Tibial nerve (tissue), 4 donors: ENCODE measurements at regions not wholly inside any gene's neighbourhood (a gene's known extent, or its start where the extent isn't known, plus 50 kb on each side); places are given as distances from the start of the nearest gene placed in this dataset.

Source experiments
- DNase-seq, 2 donors: peaks; one replicate each; pipeline ENCODE4 v3.0.0-alpha.2; 2019; ENCODE audit warnings: low spot score in 2 of 2
- H3K27ac ChIP-seq, 4 donors: fragments of 200-600 bp; sonication (generic) in 3 of 4; one replicate each; pipeline ENCODE4 v1.5.1; 2017 to 2019; ENCODE audit warnings: mild to moderate bottlenecking in 1 of 4
- H3K27me3 ChIP-seq, 2 donors: fragments of 200-600 bp; sonication (generic) in 1 of 2; one replicate each; pipeline versions ENCODE4 v1.5.1 to v1.6.0; 2017 to 2019
- H3K36me3 ChIP-seq, 3 donors: fragments of 200-600 bp; sonication (generic); one replicate each; pipeline ENCODE4 v1.5.1; 2018 to 2019
- H3K4me1 ChIP-seq, 4 donors: fragments of 200-600 bp; sonication (generic) in 3 of 4; one replicate each; pipeline ENCODE4 v1.5.1; 2017 to 2019
- H3K4me3 ChIP-seq, 4 donors: fragments of 200-600 bp; sonication (generic) in 3 of 4; one replicate each; pipeline ENCODE4 v1.5.1; 2017 to 2019; ENCODE audit warnings: mild to moderate bottlenecking in 1 of 4, moderate library complexity in 1 of 4
- H3K9me3 ChIP-seq, 4 donors: fragments of 200-600 bp; sonication (generic) in 3 of 4; one replicate each; pipeline ENCODE4 v1.5.1; 2017 to 2019
- EP300 ChIP-seq, 2 donors: sonication (generic); formaldehyde crosslinking; IDR thresholded peaks; one replicate each; pipeline ENCODE4 v1.6.1; 2017; ENCODE audit warnings: antibody characterized with exemption in 2 of 2, mild to moderate bottlenecking in 1 of 2
- POLR2A ChIP-seq, 2 donors: fragments of 450-650 bp; IDR thresholded peaks; one replicate each; pipeline ENCODE4 v1.6.1; 2017; ENCODE audit warnings: antibody characterized with exemption in 2 of 2, mild to moderate bottlenecking in 2 of 2, moderate library complexity in 2 of 2
- WGBS, 2 donors: methylation state at CpG; one replicate each; pipeline ENCODE4 v1.1.5; 2018; 5-methylcytosine and 5-hydroxymethylcytosine counted together
- TF ChIP-seq, protein P1 (sequence below), 5 experiments: fragments of 200-600 bp in 3 of 5; fragments of 450-650 bp in 2 of 5; sonication (generic) in 3 of 5; IDR thresholded peaks; one replicate each; pipeline ENCODE4 v1.5.1; 2016 to 2019; ENCODE audit warnings: antibody characterized with exemption in 5 of 5, mild to moderate bottlenecking in 3 of 5, moderate library complexity in 2 of 5

DNA sequence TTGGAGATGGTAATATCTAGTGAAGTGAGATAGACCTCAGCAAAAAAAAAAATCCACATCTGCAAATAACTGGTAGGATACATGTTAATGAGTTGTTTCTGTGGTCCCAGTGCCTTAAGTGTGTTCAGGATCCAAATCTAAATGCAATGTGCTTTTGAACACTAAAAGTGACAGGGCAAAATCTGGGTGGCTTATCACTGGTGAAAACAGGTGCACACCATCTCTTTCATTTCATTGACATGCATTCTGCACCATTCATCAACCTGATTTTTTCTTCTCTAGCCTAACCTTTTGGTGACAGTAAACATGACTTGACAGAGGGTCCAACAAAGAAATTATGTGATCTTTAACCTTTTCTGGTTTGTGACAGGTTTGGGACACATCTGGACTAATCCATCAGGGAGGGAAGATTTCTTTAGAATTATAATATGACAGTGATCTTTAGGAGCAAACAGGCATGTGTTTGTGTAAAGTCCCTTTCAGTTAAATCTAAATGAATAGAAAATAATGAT lies 201.6 kb upstream of the NEGR1 start:
- Histone ChIP-seq H3K27ac (no peak overlapping the region), H3K36me3 (no peaks in the 10 kb centered on the region), H3K4me3 (no peak overlapping the region), H3K4me1 (no peaks in the 10 kb centered on the region), H3K27me3 (no peaks in the 10 kb centered on the region), H3K9me3 (peaks cover 0 to 12% (median 0%) of the 10 kb centered on the region in 4 donors)
- TF ChIP-seq EP300 (IDR thresholded peaks at IDR 0.05), result no peak
- TF ChIP-seq POLR2A (IDR thresholded peaks at IDR 0.05), result no peak
- TF ChIP-seq, protein P1, sequence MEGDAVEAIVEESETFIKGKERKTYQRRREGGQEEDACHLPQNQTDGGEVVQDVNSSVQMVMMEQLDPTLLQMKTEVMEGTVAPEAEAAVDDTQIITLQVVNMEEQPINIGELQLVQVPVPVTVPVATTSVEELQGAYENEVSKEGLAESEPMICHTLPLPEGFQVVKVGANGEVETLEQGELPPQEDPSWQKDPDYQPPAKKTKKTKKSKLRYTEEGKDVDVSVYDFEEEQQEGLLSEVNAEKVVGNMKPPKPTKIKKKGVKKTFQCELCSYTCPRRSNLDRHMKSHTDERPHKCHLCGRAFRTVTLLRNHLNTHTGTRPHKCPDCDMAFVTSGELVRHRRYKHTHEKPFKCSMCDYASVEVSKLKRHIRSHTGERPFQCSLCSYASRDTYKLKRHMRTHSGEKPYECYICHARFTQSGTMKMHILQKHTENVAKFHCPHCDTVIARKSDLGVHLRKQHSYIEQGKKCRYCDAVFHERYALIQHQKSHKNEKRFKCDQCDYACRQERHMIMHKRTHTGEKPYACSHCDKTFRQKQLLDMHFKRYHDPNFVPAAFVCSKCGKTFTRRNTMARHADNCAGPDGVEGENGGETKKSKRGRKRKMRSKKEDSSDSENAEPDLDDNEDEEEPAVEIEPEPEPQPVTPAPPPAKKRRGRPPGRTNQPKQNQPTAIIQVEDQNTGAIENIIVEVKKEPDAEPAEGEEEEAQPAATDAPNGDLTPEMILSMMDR (IDR thresholded peaks at IDR 0.05), result no peak
- DNase-seq, result no peak

DNA sequence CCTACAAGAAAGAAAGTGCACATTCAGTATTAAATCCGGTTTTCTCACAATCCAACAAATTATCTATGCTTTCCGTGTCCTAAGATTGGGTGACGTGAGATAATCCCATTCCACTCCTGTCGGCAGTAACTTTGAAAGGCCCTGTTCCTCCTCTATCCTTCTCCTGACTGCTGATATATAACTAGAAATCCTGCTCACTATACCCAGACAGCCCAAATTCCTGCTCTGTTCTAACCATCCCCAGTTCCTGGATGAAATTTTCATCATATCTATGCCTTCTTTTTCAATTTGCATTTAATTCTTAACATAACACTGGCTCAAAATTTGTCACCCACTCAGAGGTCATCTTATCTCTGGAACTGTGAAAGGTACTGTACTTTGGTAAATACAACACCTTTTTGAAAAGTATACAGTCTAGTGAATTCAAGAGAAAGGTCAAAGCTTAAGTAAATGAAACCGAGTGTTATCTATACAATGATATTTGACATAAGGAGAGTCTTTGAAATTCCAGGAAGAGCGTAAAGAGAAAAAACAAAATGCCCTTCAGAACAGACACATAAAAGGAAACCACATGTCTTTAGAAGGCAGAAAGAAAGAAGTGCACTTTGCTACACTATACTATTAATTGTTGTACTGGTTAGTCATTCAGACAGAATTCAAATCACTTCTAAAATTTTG lies 200.5 kb upstream of the NEGR1 start:
- TF ChIP-seq POLR2A (IDR thresholded peaks at IDR 0.05), result no peak
- TF ChIP-seq, protein P1 (IDR thresholded peaks at IDR 0.05), result no peak
- TF ChIP-seq EP300 (IDR thresholded peaks at IDR 0.05), result no peak
- WGBS, 2 donors, result 81% methylated on average over 6 of the region's 6 CpGs
- DNase-seq, result no peak
- no peak overlapping the region for H3K4me3 ChIP-seq
- no peaks in the 10 kb centered on the region for H3K36me3 ChIP-seq
- peaks cover 0 to 12% (median 0%) of the 10 kb centered on the region in 4 donors for H3K9me3 ChIP-seq
- no peaks in the 10 kb centered on the region for H3K27me3 ChIP-seq
- H3K4me1 ChIP-seq, result no peaks in the 10 kb centered on the region
- no peak overlapping the region for H3K27ac ChIP-seq

DNA sequence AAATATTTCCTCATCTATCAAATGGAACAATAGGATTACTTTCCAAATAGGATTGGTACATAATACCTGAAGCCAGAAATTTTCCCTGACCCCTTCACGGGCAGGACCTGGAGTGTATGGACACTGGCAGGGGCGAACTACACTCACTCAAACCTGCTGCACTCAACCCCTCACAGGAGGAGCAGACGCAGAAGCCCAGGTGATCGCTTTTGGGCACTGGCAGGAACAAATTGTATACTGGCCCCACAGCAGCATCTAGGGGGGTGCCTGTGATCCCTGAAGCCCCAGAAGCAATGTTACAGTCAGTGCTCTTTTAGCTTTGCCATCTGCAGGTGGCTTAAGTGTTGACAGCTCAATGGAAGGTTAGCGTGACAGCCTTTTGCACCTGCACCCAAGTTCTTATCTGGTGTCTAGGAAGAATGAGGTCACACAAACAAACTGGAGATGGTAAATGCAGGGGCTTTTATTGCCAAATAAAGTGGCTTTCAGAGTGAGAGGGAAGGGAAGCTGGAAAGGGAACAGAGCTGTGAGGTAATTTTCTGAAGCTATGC lies 199.2 kb upstream of the NEGR1 start:
- Histone ChIP-seq H3K36me3 (no peaks in the 10 kb centered on the region), H3K27me3 (no peaks in the 10 kb centered on the region), H3K4me1 (no peaks in the 10 kb centered on the region), H3K27ac (no peak overlapping the region), H3K4me3 (no peak overlapping the region), H3K9me3 (peaks cover 0 to 12% (median 0%) of the 10 kb centered on the region in 4 donors)
- TF ChIP-seq POLR2A (IDR thresholded peaks at IDR 0.05), result no peak
- TF ChIP-seq EP300 (IDR thresholded peaks at IDR 0.05), result no peak
- TF ChIP-seq, protein P1 (IDR thresholded peaks at IDR 0.05), result no peak
- 93 to 96% methylated on average over 5 of the region's 5 CpGs for WGBS, 2 donors
- DNase-seq, result no peak

DNA sequence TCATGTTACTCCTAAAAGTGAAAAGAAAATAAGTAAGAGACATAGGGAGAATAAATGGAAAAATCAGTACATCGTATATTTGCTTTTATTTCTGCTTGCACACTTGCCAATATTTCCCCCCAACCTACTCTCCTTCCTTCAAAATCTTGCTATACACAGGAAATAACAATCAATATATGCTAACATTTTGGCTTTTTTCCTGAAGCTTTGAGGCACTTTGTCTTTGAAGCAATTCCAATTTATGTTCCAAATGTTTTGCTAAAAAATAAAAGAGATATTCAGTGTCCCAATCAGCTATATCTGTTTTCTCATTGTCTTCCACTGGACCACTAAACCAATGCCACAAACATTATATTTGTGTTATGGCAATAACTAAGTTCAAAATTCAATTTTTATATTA lies 184.0 kb upstream of the NEGR1 start:
- Histone ChIP-seq H3K9me3 (no peaks in the 10 kb centered on the region), H3K4me1 (no peaks in the 10 kb centered on the region), H3K27ac (no peak overlapping the region), H3K36me3 (no peaks in the 10 kb centered on the region), H3K4me3 (no peak overlapping the region), H3K27me3 (no peaks in the 10 kb centered on the region)
- 65 to 71% methylated on average over 1 of the region's 1 CpG for WGBS, 2 donors
- no peak for DNase-seq
- TF ChIP-seq EP300 (IDR thresholded peaks at IDR 0.05) (no peak), POLR2A (IDR thresholded peaks at IDR 0.05) (no peak)
- TF ChIP-seq, protein P1 (IDR thresholded peaks at IDR 0.05), result no peak

DNA sequence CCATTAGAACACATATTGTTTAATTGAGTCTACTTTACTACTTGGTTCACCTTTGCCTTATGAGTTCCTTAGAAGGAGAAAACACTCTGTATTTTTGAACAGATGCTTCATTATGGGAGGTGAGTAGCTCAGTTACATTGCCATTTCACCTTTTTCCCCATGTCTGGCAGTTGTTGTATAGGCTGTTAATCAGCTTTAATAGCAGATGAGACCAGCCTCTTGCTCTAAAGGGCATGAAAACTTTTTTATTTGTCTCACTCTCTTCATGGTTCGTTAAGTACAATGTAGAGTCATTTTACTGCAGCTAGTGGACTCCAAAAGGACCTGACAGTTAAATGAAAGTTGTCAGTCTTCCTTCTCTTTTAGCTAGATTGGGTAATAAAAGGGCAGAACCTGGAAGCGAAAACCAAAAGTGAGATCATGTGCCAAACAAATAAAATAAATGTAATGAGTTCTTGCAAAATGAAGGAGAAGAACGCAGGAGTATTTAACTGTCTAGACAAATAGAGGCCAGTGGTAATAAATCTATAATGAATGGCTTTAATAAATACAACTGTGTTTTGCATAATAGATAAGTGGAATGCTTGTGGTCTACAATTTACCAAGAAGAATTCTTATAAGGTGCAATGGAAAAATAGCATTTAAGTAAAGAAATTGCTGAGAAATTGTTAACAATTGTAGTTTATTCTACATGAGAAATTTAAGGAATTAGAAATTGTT lies 180.0 kb upstream of the NEGR1 start:
- Histone ChIP-seq H3K4me3 (no peak overlapping the region), H3K27me3 (no peaks in the 10 kb centered on the region), H3K36me3 (no peaks in the 10 kb centered on the region), H3K27ac (no peak overlapping the region), H3K4me1 (no peaks in the 10 kb centered on the region), H3K9me3 (no peaks in the 10 kb centered on the region)
- TF ChIP-seq POLR2A (IDR thresholded peaks at IDR 0.05), result no peak
- TF ChIP-seq, protein P1 (IDR thresholded peaks at IDR 0.05), result no peak
- TF ChIP-seq EP300 (IDR thresholded peaks at IDR 0.05), result no peak
- no peak for DNase-seq
- 78 to 79% methylated on average over 3 of the region's 3 CpGs for WGBS, 2 donors
